ENCODE measurements at regions not wholly inside any gene's neighbourhood (a gene's known extent, or its start where the extent isn't known, plus 50 kb on each side); places are given as distances from the start of the nearest gene placed in this dataset.

DNA sequence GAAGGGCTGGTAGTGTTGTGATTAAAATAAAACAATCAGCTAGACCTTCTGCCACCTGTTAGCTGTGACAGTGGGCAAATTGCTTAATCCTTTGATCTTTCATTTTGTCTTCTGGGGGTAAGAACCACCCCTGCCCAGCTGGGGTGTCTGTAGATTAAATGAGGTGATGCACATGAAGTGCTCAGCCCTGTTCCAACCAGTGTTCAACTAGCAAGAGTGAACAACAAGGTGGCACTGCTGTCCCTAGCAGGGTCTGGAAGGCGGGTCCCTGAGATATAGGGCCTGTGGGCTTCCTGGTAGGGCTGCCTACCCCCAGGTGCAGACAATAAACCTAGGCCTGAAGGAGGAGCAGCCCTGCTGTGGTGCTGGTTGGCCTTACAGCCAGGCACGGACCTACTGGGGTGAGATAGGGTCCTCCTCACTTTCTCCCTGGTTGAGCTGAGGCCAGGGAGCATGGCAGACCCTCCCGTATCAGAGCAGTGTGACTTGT, 60.6 kb downstream of the ARL6IP4 start:
- no peak for DNase-seq (ENCODE audit: low spot score)

- no peak for DNase-seq (ENCODE audit: low spot score)
These were observed 59.6 kb downstream of the ARL6IP4 start for GRCh38 chr12:123040106-123040505.

GRCh38 chr12:123038966-123039365, 58.5 kb downstream of the ARL6IP4 start:
- DNase-seq (ENCODE audit: low spot score) = no peak

GRCh38 chr12:123038486-123038885, 58.0 kb downstream of the ARL6IP4 start:
- DNase-seq (ENCODE audit: low spot score) = no peak

DNA sequence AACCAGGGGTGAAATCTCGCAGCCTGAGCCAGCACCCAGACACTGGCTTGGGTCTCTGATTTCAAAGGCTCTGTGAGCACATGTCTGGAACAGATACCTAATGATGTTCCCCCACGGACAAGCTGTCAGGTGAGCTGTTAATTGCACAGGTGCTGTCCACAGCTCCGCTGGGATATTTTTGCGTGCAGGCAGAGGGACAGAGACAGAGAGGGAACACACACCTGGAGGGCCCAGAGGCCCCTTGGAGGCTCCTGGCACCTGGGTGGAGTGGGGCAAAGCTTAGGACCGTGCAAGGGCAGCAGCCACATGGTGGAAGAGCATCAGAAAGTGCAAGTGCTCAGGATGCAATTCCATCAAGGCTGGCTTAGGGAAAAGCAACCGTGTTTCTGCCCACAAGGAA, 57.3 kb downstream of the ARL6IP4 start:
- DNase-seq (ENCODE audit: low spot score) = no peak

- no peak for DNase-seq (ENCODE audit: low spot score)
These were observed 56.2 kb downstream of the ARL6IP4 start for GRCh38 chr12:123036466-123037285.

- DNase-seq (ENCODE audit: low spot score) = no peak
These were observed 55.4 kb downstream of the ARL6IP4 start for GRCh38 chr12:123035841-123036240.

DNA sequence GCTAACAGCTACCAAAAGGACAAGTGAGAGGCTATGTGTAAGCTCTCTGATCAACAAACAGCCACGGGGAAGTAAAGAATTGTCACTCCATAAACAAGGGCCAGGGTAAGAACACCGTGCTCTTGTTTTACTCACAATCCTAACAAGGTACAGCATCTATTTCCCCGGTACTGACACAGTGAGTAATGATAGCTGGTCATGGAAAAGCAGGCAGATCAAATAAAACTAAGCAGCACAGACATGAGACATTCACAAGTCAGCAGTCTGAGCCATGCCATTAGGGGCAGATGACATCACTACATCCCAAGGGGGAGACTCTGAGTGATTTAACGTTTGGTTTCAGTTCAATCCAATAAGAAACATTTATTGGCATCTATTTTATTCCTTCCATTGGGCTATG, 54.4 kb downstream of the ARL6IP4 start:
- no peak for DNase-seq (ENCODE audit: low spot score)

- DNase-seq (ENCODE audit: low spot score) = no peak
These were observed 53.6 kb downstream of the ARL6IP4 start for GRCh38 chr12:123034022-123034541.

DNA sequence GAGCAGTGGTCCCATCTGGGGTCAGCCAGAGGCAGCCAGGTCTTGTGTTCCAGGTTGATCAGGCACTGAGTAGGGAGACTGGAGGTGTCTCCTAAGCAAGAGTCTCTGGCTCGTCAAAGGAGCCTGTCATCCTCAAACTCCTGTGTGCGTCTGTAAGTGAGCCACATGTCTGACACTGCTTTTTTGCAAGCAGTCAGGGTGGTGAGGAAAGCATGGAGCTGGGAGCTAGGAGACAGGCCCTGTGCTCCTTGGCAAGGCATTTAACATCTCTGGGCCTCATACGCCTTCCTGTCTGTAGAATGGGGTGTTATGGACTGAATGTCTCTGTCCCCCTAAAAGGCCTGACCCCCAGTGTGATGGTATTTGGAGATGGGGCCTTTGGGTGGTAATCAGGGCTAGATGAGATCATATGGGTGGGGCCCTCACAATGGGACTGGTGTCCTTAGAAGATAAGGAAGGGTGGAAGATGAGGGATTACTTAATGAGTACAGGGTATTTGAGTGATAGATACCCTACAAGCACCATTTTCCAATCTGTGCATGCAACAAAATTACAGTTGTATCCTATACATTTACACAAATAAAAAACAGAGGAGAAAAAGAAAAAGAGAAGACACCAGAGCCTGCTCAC, 53.0 kb downstream of the ARL6IP4 start:
- DNase-seq (ENCODE audit: low spot score) = no peak

GRCh38 chr12:123032736-123033391, 52.4 kb downstream of the ARL6IP4 start:
- no peak for DNase-seq (ENCODE audit: low spot score)

Data from left forelimb (tissue), 1 donor.